ENCODE measurements at regions not wholly inside any gene's neighbourhood (a gene's known extent, or its start where the extent isn't known, plus 50 kb on each side); places are given as distances from the start of the nearest gene placed in this dataset.

DNA sequence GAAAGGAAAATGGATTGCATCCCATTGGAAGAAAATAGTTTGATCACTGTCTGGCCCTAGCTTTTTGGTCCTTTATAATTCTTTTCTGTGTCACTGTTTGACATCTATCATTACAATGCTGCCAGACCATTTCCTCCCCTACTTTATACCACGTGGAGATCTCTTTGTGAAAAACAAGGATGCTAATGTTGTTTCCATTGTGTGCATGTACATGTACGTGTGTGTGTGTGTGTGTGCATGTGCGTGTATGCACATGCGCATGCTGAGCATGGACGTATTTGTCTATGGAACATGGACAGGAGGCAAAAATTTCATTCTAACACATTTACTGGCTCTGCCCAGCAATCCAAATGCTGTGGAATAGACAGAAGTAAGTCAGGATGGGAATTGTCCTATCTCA is 153.1 kb upstream of the PLXNA2 start:
- ATAC-seq: no peak
- H3K9me3 Mint-ChIP-seq (ENCODE audit: insufficient read depth): no peaks in the 10 kb centered on the region
- ChIA-PET POLR2A (no interaction called here), CTCF (no interaction called here)
- H3K27ac Mint-ChIP-seq: no peak overlapping the region
- DNase-seq: no peak
- H3K27me3 Mint-ChIP-seq (ENCODE audit: low read depth): no peaks in the 10 kb centered on the region
- no peaks in the 10 kb centered on the region for H3K4me1 Mint-ChIP-seq (ENCODE audit: low read depth)
- H3K36me3 Mint-ChIP-seq (ENCODE audit: low read depth): no peaks in the 10 kb centered on the region
- H3K4me3 Mint-ChIP-seq: no peak overlapping the region

- CTCF ChIA-PET: no interaction called here
- ATAC-seq (no peak), DNase-seq (no peak)
- POLR2A ChIA-PET: no interaction called here
- Mint-ChIP-seq H3K27me3 (ENCODE audit: low read depth) (peaks cover 2% of the 10 kb centered on the region), H3K27ac (no peak overlapping the region), H3K36me3 (ENCODE audit: low read depth) (no peaks in the 10 kb centered on the region), H3K4me3 (no peak overlapping the region), H3K9me3 (ENCODE audit: insufficient read depth) (no peaks in the 10 kb centered on the region), H3K4me1 (ENCODE audit: low read depth) (no peaks in the 10 kb centered on the region)
Measured at GRCh38 chr1:208405014-208405413, 160.8 kb upstream of the PLXNA2 start.

GRCh38 chr1:208409176-208409575 is 165.0 kb upstream of the PLXNA2 start:
- ChIA-PET CTCF (no interaction called here), POLR2A (no interaction called here)
- DNase-seq (no peak), ATAC-seq (no peak)
- no peaks in the 10 kb centered on the region for H3K36me3 Mint-ChIP-seq (ENCODE audit: low read depth)
- H3K27me3 Mint-ChIP-seq (ENCODE audit: low read depth): peaks cover 2% of the 10 kb centered on the region
- no peaks in the 10 kb centered on the region for H3K4me1 Mint-ChIP-seq (ENCODE audit: low read depth)
- no peaks in the 10 kb centered on the region for H3K9me3 Mint-ChIP-seq (ENCODE audit: insufficient read depth)
- no peak overlapping the region for H3K27ac Mint-ChIP-seq
- no peak overlapping the region for H3K4me3 Mint-ChIP-seq

GRCh38 chr1:208410409-208410808 is 166.2 kb upstream of the PLXNA2 start:
- H3K27me3 Mint-ChIP-seq (ENCODE audit: low read depth): peaks cover 2% of the 10 kb centered on the region
- ChIA-PET CTCF (no interaction called here), POLR2A (no interaction called here)
- no peak overlapping the region for H3K4me3 Mint-ChIP-seq
- H3K27ac Mint-ChIP-seq: no peak overlapping the region
- ATAC-seq: no peak
- no peak for DNase-seq
- no peaks in the 10 kb centered on the region for H3K9me3 Mint-ChIP-seq (ENCODE audit: insufficient read depth)
- no peaks in the 10 kb centered on the region for H3K4me1 Mint-ChIP-seq (ENCODE audit: low read depth)
- no peaks in the 10 kb centered on the region for H3K36me3 Mint-ChIP-seq (ENCODE audit: low read depth)

- Mint-ChIP-seq H3K27ac (no peak overlapping the region), H3K36me3 (ENCODE audit: low read depth) (no peaks in the 10 kb centered on the region), H3K27me3 (ENCODE audit: low read depth) (no peaks in the 10 kb centered on the region), H3K4me1 (ENCODE audit: low read depth) (no peaks in the 10 kb centered on the region), H3K4me3 (no peak overlapping the region), H3K9me3 (ENCODE audit: insufficient read depth) (no peaks in the 10 kb centered on the region)
- POLR2A ChIA-PET: no interaction called here
- DNase-seq (no peak), ATAC-seq (no peak)
- CTCF ChIA-PET: no interaction called here
Measured at GRCh38 chr1:208413006-208413405, 168.8 kb upstream of the PLXNA2 start.

GRCh38 chr1:208418667-208419066 is 174.5 kb upstream of the PLXNA2 start:
- no peak overlapping the region for H3K4me3 Mint-ChIP-seq
- no peaks in the 10 kb centered on the region for H3K36me3 Mint-ChIP-seq (ENCODE audit: low read depth)
- ChIA-PET POLR2A (no interaction called here), CTCF (no interaction called here)
- H3K27me3 Mint-ChIP-seq (ENCODE audit: low read depth): peaks cover 3% of the 10 kb centered on the region
- DNase-seq (no peak), ATAC-seq (no peak)
- no peak overlapping the region for H3K27ac Mint-ChIP-seq
- H3K9me3 Mint-ChIP-seq (ENCODE audit: insufficient read depth): no peaks in the 10 kb centered on the region
- no peaks in the 10 kb centered on the region for H3K4me1 Mint-ChIP-seq (ENCODE audit: low read depth)

DNA sequence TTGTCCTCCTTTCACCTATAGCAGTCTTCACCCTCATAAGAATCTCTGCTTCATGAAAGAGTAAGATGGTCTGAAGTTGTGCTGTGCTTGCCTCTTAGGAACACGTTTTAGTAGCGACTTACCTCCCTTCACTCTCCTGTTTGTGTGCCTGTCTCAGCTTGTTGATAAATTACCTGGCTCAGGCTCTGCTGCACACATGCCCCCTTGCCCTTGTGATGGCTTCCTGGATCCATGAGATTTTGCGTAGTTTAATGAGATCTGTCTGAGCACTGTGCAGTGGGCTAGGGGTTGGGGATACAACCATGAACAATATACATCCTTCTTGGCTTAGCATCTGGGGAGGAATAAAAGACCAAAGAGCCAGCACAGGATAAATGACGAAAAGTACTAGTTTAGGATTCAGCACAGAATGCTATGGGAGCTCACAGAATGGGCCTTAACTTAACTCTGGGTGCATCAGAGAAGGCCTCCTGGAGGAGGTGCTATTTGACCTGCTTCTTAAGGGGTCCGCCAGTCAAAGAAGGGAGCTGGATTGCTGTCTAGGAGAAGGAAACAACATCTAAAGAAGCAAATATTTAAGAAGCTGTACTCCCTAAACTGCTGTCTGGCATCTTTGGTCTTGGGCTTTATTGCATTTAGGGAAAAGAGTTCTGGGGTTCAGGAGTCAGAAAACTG is 175.7 kb upstream of the PLXNA2 start:
- POLR2A ChIA-PET: no interaction called here
- no peak overlapping the region for H3K27ac Mint-ChIP-seq
- H3K4me3 Mint-ChIP-seq: no peak overlapping the region
- CTCF ChIA-PET: no interaction called here
- H3K27me3 Mint-ChIP-seq (ENCODE audit: low read depth): peaks cover 3% of the 10 kb centered on the region
- DNase-seq (no peak), ATAC-seq (no peak)
- no peaks in the 10 kb centered on the region for H3K9me3 Mint-ChIP-seq (ENCODE audit: insufficient read depth)
- H3K36me3 Mint-ChIP-seq (ENCODE audit: low read depth): no peaks in the 10 kb centered on the region
- no peaks in the 10 kb centered on the region for H3K4me1 Mint-ChIP-seq (ENCODE audit: low read depth)

DNA sequence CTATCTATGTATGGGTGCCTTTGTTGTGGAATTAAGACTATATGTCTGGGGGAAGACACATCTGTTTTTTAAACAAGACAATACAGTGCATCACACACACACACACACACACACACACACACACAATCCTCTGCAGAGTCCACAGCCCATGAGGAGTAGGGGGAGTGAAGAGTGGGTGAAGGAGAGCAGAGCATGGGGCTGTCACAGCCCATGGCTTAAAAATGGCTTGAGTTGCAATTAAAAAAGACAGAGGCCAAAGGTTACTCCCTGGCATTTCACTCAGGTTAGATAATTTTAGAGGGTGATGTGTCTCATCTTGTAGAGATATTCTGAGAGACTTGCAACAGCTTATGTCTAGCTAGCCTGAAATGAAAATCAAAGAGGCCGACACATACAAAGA is 176.5 kb upstream of the PLXNA2 start:
- Mint-ChIP-seq H3K27me3 (ENCODE audit: low read depth) (peaks cover 3% of the 10 kb centered on the region), H3K36me3 (ENCODE audit: low read depth) (no peaks in the 10 kb centered on the region), H3K9me3 (ENCODE audit: insufficient read depth) (no peaks in the 10 kb centered on the region), H3K4me3 (no peak overlapping the region), H3K4me1 (ENCODE audit: low read depth) (no peaks in the 10 kb centered on the region), H3K27ac (no peak overlapping the region)
- DNase-seq (no peak), ATAC-seq (no peak)
- CTCF ChIA-PET: no interaction called here
- POLR2A ChIA-PET: no interaction called here

DNA sequence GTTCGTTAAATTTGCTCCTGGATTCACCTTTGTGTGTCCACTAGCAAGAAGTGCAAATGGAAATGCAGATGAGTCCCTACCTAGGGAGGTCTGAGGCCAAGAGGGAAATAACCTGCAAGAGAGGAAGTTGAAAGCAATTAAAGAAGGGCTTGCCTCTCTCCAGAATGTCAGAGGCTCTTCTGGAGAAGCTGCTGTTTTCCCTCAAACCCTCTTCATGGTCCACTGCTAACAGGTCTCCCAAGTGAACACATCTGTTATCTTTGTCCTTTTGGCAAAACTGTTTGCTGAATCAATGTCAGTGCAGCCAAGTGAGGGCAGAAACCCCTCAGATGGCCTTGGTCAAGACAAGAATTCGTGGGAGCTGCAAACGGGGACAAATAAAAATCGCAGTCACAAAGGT is 177.3 kb upstream of the PLXNA2 start:
- DNase-seq (no peak), ATAC-seq (no peak)
- Mint-ChIP-seq H3K4me3 (no peak overlapping the region), H3K27me3 (ENCODE audit: low read depth) (peaks cover 3% of the 10 kb centered on the region), H3K9me3 (ENCODE audit: insufficient read depth) (no peaks in the 10 kb centered on the region), H3K27ac (no peak overlapping the region), H3K36me3 (ENCODE audit: low read depth) (no peaks in the 10 kb centered on the region), H3K4me1 (ENCODE audit: low read depth) (no peaks in the 10 kb centered on the region)
- CTCF ChIA-PET: no interaction called here
- POLR2A ChIA-PET: no interaction called here

DNA sequence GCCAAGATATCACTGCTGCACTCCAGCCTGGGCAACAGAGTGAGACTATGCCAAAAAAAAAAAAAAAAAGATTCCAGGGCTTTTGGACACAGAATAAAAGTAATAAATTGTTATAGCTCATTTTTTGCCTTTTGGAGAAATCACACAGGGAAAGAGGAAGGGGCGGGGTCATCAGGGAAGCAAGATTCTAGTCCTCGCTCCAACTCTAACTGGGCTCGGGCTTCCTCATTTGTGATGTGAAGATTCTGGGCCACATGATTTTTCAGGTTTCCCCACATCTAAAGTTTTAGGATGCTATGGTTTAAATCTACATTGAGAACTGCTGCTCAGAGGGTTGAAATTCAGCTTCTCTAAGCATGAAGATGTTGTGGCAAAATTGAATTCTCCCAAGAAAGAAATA is 179.3 kb upstream of the PLXNA2 start:
- Mint-ChIP-seq H3K27ac (no peak overlapping the region), H3K4me3 (no peak overlapping the region), H3K9me3 (ENCODE audit: insufficient read depth) (no peaks in the 10 kb centered on the region), H3K36me3 (ENCODE audit: low read depth) (no peaks in the 10 kb centered on the region), H3K4me1 (ENCODE audit: low read depth) (no peaks in the 10 kb centered on the region), H3K27me3 (ENCODE audit: low read depth) (peaks cover 3% of the 10 kb centered on the region)
- ATAC-seq: no peak
- POLR2A ChIA-PET: no interaction called here
- DNase-seq: no peak
- CTCF ChIA-PET: no interaction called here

DNA sequence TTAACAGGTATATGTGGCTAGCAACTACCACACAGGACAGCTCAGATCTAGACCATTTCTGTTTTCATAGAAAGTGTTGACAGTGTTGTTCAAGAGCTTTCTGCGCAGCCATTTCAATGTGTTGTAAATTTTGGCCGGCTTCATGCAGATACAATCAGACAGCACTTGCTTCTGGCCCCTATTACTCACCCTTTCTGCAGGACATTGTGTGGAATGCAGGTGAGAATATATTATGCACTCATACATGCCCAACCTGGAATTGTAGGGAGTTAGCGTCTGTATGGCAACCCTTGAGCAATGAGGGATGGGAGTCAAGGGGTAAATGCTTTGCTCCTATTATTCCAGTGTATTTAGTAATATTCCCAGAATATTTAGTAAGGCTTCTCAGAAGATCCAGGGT is 180.9 kb upstream of the PLXNA2 start:
- ChIA-PET POLR2A (interaction anchor here (0.6 kb wide), 1 partner anchor 418 kb away, joined by 3 read pairs; no protein-coding TSS in a partner anchor), CTCF (no interaction called here)
- no peaks in the 10 kb centered on the region for H3K9me3 Mint-ChIP-seq (ENCODE audit: insufficient read depth)
- H3K27ac Mint-ChIP-seq: no peak overlapping the region
- H3K4me3 Mint-ChIP-seq: no peak overlapping the region
- no peak for ATAC-seq
- no peaks in the 10 kb centered on the region for H3K4me1 Mint-ChIP-seq (ENCODE audit: low read depth)
- DNase-seq: no peak
- peaks cover 3% of the 10 kb centered on the region for H3K27me3 Mint-ChIP-seq (ENCODE audit: low read depth)
- H3K36me3 Mint-ChIP-seq (ENCODE audit: low read depth): no peaks in the 10 kb centered on the region

GRCh38 chr1:208430220-208430619 is 186.0 kb upstream of the PLXNA2 start:
- CTCF ChIA-PET: no interaction called here
- H3K9me3 Mint-ChIP-seq (ENCODE audit: insufficient read depth): no peaks in the 10 kb centered on the region
- no peaks in the 10 kb centered on the region for H3K36me3 Mint-ChIP-seq (ENCODE audit: low read depth)
- no peak overlapping the region for H3K27ac Mint-ChIP-seq
- ATAC-seq (no peak), DNase-seq (no peak)
- H3K27me3 Mint-ChIP-seq (ENCODE audit: low read depth): no peaks in the 10 kb centered on the region
- H3K4me1 Mint-ChIP-seq (ENCODE audit: low read depth): no peaks in the 10 kb centered on the region
- POLR2A ChIA-PET: no interaction called here
- H3K4me3 Mint-ChIP-seq: no peak overlapping the region

DNA sequence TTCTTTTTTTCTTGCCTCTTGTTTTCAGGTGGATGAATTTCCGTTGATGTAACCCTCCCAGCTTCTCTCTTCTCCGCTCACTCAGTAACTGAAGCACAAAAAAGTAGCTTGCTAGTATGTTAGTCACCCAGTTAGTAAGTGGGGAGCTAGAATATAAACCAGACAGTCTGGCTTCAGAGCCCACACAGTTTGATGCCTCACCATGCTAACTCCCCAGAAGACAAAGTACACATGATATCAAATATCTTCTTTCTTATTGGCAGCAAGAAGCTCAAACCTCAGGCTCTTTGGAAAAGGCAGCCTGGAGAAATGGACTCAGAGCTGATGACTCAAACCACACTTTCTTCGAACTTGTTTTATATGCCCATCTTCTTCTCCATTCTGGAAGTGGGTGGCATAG is 187.5 kb upstream of the PLXNA2 start:
- Mint-ChIP-seq H3K4me3 (no peak overlapping the region), H3K27ac (no peak overlapping the region), H3K9me3 (ENCODE audit: insufficient read depth) (no peaks in the 10 kb centered on the region), H3K36me3 (ENCODE audit: low read depth) (no peaks in the 10 kb centered on the region), H3K27me3 (ENCODE audit: low read depth) (no peaks in the 10 kb centered on the region), H3K4me1 (ENCODE audit: low read depth) (no peaks in the 10 kb centered on the region)
- DNase-seq (no peak), ATAC-seq (no peak)
- ChIA-PET CTCF (no interaction called here), POLR2A (no interaction called here)
